ENCODE measurements at regions not wholly inside any gene's neighbourhood (a gene's known extent, or its start where the extent isn't known, plus 50 kb on each side); places are given as distances from the start of the nearest gene placed in this dataset.

GRCh38 chr3:117589454-117589853 lies 879.9 kb downstream of the TUSC7 start:
- DNase-seq, result peak; percentile 12

DNA sequence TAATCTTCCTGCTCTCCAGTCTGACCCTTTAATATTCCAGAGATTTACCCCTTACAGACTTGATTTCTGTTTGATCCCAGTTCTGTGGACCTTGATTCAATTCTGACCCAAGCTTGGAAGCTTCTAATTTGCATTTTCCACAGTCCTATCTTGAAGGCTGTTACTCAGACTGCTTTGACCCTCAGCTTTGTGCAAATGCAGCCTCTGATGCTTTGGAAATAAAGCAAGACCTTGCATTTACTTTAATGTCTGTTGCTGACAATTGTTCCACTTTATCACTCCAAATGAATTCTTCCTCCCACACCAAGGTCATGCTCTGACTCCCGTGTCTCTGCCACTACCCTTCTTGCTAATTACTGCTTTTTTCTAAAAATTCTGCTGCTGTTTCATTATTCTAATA lies 886.0 kb downstream of the TUSC7 start:
- no peak for DNase-seq

DNA sequence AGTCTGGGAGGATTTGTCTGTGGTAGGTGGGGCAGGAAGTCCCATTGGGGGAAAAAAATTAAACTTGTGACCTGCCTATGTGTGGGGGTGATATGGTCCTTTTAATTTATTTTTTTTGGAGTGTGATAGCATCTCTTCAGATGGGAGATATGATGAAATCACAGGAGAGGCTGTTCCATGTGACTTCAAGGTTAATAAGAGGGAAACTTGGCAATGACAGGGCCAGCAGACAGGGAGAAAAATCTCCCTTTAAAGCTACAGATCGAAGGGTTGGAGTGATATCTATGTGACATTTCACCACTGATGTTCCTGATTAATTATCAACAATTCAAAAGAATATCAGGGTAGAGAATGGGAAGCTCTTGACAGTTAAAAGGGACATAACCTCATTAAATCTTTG lies 886.9 kb downstream of the TUSC7 start:
- no peak for DNase-seq

- no peak for DNase-seq
Measured at GRCh38 chr3:117597865-117598264, 888.3 kb downstream of the TUSC7 start.

DNA sequence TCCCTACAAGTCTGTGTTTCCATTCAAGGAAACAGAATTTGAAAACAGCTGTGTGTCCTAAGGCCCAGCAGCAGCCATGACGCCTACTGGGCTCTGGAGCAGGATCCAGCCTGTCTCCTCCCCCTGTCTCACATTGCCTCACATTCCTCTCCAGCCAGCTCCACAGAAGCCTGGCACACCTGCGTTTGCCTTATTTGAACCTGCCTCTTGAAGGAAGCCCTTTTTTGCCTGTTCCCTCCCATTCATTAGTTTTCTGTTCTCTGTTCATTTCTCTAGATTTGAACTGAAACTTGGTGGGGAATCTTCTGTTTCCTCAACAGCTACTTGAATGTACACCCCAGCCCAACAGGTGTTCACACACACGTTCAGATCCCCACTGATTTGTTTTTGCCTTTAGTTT lies 890.5 kb downstream of the TUSC7 start:
- no peak for DNase-seq

DNA sequence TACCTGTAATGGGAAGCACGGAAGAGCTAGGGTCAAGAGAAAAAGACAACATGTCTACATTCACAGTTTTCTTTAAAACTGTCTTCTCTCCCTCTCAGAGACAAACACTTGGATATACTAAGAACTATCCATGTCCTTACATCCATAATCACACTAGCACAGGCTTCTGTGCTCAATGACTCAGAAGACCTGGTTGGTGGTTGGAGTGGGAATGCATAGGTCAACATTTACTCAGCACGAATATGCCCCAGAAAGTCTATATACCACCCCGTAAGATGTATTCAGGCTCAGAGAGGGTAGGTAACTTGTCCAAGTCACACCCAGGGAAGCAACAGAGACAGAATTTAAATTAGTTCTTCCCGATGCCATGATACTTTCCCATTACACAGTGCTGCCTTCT lies 891.1 kb downstream of the TUSC7 start:
- no peak for DNase-seq

DNA sequence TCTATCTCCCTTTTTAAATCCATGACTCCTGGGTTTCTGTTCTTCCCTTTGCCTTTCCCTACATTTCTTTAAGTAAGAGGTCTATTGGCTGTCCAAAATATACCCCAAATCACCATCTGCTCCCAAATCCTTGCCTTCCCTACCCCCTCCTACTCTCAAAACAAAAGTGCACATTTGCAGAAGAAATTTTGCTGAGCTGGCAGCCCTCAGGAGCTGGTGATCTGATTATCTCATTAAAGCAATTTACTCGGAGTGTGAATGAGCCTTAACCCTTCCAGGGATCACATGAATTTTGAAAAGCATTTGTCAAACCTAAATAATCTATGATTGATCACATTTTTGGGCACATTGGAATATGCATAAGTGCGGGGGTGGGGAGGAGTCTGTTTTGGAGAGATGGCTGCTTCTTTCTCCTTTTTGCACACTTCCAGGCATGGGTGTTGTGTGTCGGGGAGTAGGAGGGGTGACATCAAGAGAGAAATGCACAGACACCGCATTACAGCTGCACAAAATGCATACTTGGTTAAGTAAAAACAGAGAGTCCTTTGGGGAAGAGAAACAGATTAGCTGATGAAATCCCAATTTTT lies 892.6 kb downstream of the TUSC7 start:
- no peak for DNase-seq

DNA sequence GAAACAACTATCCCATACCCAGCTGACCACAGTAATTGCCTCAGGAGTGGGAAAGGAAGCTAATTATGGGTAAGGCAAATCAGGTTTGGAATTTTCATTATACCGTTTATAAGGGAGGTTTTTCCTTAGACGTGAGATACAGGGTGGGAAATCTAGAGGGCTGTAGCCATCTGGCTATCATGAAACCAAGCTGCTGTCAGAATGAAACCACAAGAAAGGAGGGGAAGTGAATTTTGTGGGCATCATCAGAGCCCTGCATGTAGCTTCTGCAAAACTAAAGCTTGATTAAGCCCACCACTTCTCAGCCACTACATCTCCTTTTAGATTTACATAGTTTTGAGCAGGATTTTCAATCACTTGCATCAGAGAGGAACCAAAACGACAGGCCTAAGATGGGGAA lies 893.5 kb downstream of the TUSC7 start:
- peak; percentile 18 for DNase-seq

DNA sequence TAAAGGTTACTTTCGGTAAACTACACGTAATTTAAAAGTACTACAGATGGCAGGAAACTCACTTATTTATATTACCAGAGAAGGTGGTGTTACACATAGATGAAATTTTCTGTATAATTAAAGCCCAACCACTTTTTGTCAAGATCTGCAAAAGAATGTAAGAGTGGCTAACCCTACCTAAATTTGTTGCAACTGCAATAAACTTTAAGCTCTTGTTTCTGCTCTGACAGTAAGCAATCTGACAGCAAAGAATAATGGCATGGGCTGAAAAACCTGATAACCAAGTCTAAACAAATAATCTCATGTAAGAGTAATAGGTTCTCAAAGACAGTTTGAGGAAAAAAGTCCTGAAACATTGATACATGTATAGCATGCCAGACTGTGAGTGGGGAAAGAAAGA lies 897.3 kb downstream of the TUSC7 start:
- DNase-seq, result no peak

DNA sequence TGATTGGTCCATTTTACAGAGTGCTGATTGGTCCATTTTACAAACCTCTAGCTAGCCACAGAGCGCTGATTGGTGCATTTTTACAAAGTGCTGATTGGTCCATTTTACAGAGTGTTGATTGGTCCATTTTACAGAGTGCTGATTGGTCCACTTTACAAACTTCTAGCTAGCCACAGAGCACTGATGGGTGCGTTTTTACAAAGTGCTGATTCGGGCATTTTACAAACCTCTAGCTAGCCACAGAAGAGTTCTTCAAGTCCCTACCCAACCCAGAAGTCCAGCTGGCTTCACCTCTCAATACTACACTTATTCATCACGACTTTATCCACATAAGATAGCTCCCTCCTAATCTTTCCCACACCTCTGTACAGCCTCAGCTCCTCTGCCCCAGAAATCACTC lies 899.8 kb downstream of the TUSC7 start:
- DNase-seq, result no peak

- no peak for DNase-seq
Measured at GRCh38 chr3:117610156-117610555, 900.6 kb downstream of the TUSC7 start.

- no peak for DNase-seq
Measured at GRCh38 chr3:117611211-117611610, 901.6 kb downstream of the TUSC7 start.

DNA sequence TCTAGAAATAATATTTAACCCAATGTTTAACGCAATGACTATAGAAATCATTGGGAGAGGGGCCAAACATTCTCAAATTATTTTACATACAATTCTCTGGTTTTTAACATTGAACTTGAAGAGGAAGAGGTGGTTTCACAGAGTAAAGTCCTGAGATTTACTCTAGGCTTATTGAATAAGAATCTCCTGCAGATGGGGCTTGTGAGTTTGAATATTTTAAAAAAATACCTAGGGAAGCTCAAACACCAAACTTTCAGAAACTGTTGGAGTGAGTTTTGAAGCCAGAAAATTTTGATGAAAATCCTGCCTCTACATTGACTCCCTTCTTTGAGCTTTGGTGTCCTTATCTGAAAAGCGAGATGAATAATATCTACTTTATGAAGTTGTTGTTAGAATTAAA lies 906.6 kb downstream of the TUSC7 start:
- DNase-seq, result no peak

DNA sequence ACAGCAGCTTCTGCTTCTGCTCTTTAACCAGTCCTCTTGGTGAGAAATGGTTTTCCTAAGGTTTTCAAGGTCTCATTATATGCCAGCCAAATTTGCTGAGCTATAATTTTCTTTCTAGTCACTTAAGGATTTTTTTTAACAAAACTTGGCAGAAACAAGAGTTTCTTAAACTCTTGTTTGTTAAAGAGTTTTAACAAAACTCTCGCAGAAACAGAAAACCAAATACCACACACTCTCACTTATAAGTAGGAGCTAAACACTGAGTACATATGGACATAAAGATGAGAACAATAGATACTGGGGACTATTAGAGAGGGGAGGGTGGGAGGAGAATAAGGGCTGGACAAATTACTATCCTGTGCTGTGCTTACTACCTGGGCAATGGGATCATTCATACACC lies 908.3 kb downstream of the TUSC7 start:
- no peak for DNase-seq

- no peak for DNase-seq
Measured at GRCh38 chr3:117618462-117618861, 908.9 kb downstream of the TUSC7 start.

DNA sequence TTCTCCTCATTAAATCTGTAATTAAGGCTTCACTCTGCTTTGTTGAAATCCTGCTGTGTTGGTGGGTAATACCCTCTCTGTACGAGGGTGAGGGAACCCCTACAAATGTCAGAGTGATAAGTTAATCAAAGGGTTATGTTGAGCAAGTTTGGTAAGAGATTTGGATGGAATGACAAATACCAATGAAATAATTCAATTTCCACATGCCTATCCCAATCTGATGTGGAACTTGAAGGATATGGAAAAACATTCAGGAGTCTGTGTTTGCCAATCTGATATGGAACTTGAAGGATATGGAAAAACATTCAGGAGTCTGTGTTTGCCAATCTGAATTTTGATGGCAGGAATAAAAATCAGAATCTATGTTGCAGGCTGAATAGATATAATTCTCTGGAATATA lies 910.2 kb downstream of the TUSC7 start:
- DNase-seq, result no peak

DNA sequence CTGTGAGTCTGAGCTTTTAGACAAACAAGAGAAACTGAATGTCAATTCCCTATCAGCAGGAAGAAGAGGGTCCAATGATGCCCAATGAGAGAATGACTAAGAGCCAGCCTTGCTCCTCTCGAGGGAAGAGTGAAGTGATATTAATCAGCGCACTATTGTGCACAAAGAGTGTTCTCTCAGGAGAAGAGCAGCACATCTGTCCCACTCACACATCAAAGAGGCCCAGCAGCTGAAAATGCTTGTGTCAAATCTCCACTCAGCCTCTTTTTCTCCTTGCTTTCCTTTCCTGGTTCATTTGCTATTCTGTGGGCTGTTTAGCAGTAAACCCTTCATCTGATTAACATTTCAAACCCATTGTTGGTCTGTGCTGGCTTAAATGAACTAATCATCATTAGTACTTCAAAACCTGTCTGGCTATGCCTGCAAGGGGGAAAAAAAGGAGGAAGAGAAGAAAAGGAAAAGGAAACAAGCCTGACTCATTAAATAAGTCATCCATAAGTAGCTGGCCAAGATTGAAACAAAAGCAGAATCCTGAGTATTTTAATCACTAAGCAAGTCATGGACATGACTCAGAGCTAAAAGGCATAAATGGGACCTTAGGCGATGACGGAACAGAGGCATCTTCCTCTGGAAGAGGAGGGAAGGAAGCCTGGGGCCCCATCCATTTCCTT lies 912.7 kb downstream of the TUSC7 start:
- no peak for DNase-seq

GRCh38 chr3:117624424-117624823 lies 914.8 kb downstream of the TUSC7 start:
- DNase-seq, result no peak

GRCh38 chr3:117625174-117625573 lies 915.6 kb downstream of the TUSC7 start:
- no peak for DNase-seq

DNA sequence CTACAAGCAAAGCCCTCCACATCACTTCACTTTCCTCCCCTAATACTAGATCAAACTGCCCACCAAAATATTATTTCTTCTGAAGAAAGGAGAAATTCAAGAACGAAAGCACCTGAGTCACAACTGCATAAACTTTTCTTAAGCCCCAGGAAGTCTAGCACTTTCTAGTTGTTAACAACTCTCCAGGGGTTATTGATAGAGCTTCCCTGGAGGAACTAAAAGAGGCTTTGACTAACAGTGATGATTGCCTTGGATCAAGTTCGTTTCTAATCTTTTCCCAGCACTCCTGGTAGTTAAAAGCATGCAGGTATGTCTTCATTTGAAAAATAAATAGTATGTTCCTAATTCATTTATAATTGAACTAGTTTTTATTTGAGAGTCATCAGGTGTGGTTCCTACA lies 917.0 kb downstream of the TUSC7 start:
- DNase-seq, result no peak

- peak; percentile 13 for DNase-seq
Measured at GRCh38 chr3:117628823-117629291, 919.3 kb downstream of the TUSC7 start.

DNA sequence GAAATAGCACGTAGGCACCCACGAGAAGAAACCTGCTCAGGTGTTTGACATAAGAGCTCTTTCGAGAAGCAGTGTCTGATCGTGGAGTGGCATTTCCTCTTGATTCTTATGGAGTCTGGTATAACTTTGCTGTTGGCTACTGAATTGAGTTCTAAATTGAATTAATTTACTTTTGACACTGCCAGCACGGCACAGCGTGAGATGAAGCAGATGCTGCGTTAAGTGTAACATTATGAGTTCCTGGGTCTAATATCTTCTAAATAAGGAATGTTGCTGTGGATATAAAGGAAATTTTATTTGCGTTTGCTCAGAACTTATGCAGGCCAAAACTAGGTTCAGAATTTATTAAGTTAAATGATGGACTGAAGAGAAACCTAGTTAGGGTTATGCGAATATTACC lies 919.9 kb downstream of the TUSC7 start:
- DNase-seq, result no peak

DNA sequence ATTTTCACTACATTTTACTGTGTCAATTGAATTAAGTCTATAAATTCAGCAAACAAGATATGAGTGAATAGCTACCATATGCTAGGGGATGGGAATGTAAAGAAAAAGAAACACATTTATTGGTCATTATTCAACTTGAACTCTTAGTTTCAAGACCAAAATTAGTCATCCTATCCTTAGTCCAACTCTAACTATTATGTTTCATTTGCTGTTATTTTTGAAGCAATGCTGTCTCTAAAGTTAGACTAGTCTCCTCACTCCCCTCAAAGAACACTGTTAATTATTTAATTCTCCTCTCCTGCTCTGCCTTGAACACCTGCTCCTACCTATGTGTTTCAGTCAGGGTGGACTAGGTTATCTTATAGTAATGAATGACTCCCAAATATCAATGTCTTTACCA lies 920.9 kb downstream of the TUSC7 start:
- no peak for DNase-seq

GRCh38 chr3:117630885-117631284 lies 921.3 kb downstream of the TUSC7 start:
- no peak for DNase-seq

GRCh38 chr3:117631781-117632180 lies 922.2 kb downstream of the TUSC7 start:
- DNase-seq, result no peak

Data from NCI-H1694 treated with DMSO at 0.1 percent for 48 hours (cell line).